GM12878 (cell line): ENCODE measurements at regions not wholly inside any gene's neighbourhood (a gene's known extent, or its start where the extent isn't known, plus 50 kb on each side); places are given as distances from the start of the nearest gene placed in this dataset.

Experiments used
- ATAC-seq: fragments of 200-7000 bp; cut with Tn5 transposase; 3 replicates; pipeline ENCODE4 v1.9.1; 2020; ENCODE audit warnings: mild to moderate bottlenecking, moderate library complexity
- BruUV-seq: library from RNA; stranded (reverse); fragments of 400-500 nt; replicated peaks from 2 replicates; lab custom pipeline; 2021; lab: Mats Ljungman, UMichigan
- CTCF ChIA-PET: fragments of 300-600 bp; sonication (Branson Sonifier 250); formaldehyde crosslinking; extraction: SDS; loops from one replicate; lab custom pipeline; 2021; ENCODE audit warnings: inconsistent platforms; lab: Yijun Ruan, JAX
- POLR2A ChIA-PET: fragments of 350-600 bp; formaldehyde crosslinking; extraction: SDS; loops from one replicate; lab custom pipeline; 2021; ENCODE audit warnings: inconsistent platforms; lab: Charles Lee
- RAD21 ChIA-PET: fragments of 300-600 bp; sonication (Branson Sonifier 250); formaldehyde crosslinking; loops from one replicate; lab custom pipeline; 2023; ENCODE audit warnings: antibody characterized with exemption; ENCODE audit not compliant: unreplicated experiment; lab: Charles Lee
- SMC1A ChIA-PET: fragments of 300-600 bp; sonication (Branson Sonifier 250); formaldehyde crosslinking; loops from one replicate; lab custom pipeline; 2023; ENCODE audit not compliant: unreplicated experiment, uncharacterized antibody; lab: Charles Lee
- DNase-seq: peaks from one replicate; pipeline ENCODE4 v3.0.0-alpha.2; 2011; ENCODE audit warnings: low read depth, low spot score
- FAIRE-seq: peaks from 3 replicates; lab custom pipeline; 2011; peaks lifted over from hg19 to GRCh38; lab: Jason Lieb, UNC
- H2AFZ ChIP-seq: 2 replicates; pipeline ENCODE4 v1.6.0; 2011; ENCODE audit warnings: low read depth, low read length, control low read depth; ENCODE audit not compliant: control insufficient read depth
- H3K27ac ChIP-seq: 2 replicates; pipeline ENCODE4 v1.5.1; 2011; ENCODE audit warnings: control low read depth; ENCODE audit not compliant: control insufficient read depth, insufficient read depth
- H3K27me3 ChIP-seq, 2 experiments: replicated peaks in 1 of 2; 2 replicates each; pipeline versions ENCODE4 v1.6.0 to v1.6.1; 2011; ENCODE audit warnings: low read length in 1 of 2; ENCODE audit not compliant: control insufficient read depth in 2 of 2, insufficient read depth in 2 of 2
- H3K36me3 ChIP-seq, 2 experiments: 2 replicates each; pipeline ENCODE4 v1.5.1; 2011; ENCODE audit warnings: low read length in 1 of 2; ENCODE audit not compliant: control insufficient read depth in 2 of 2, insufficient read depth in 2 of 2
- H3K4me1 ChIP-seq: 2 replicates; pipeline ENCODE4 v1.6.1; 2011; ENCODE audit warnings: mild to moderate bottlenecking, low read length, moderate library complexity, mixed read lengths; ENCODE audit not compliant: control insufficient read depth, insufficient read depth
- H3K4me2 ChIP-seq: 2 replicates; pipeline ENCODE4 v1.6.0; 2011; ENCODE audit warnings: control low read depth; ENCODE audit not compliant: control insufficient read depth, insufficient read depth
- H3K4me3 ChIP-seq: fragments of 200-600 bp; sonication (generic); 2 replicates; pipeline ENCODE4 v1.5.1; 2016
- H3K79me2 ChIP-seq: 2 replicates; pipeline ENCODE4 v1.6.0; 2011; ENCODE audit warnings: low read length; ENCODE audit not compliant: control insufficient read depth, insufficient read depth
- H3K9ac ChIP-seq: 2 replicates; pipeline ENCODE4 v1.8.0; 2011; ENCODE audit warnings: low read length, control low read depth, mixed read lengths; ENCODE audit not compliant: control insufficient read depth, insufficient read depth
- H3K9me3 ChIP-seq: replicated peaks from 3 replicates; pipeline ENCODE4 v1.5.1; 2011; ENCODE audit warnings: mild to moderate bottlenecking, low read length; ENCODE audit not compliant: control insufficient read depth, insufficient read depth
- H4K20me1 ChIP-seq: 2 replicates; pipeline ENCODE4 v1.6.0; 2011; ENCODE audit not compliant: control insufficient read depth, insufficient read depth
- ATF3 ChIP-seq: IDR thresholded peaks from 2 replicates; pipeline ENCODE4 v1.6.1; 2011; ENCODE audit warnings: low read depth, mild to moderate bottlenecking, low read length, moderate library complexity, borderline replicate concordance; ENCODE audit errors: extremely low read depth
- BACH1 ChIP-seq: fragments of 450-650 bp; IDR thresholded peaks from 2 replicates; pipeline ENCODE4 v1.6.1; 2017; ENCODE audit warnings: mild to moderate bottlenecking, borderline replicate concordance
- BHLHE40 ChIP-seq, 2 experiments: fragments of 450-650 bp in 1 of 2; IDR thresholded peaks; 2 replicates each; pipeline ENCODE4 v1.6.1; 2011 to 2017; ENCODE audit warnings: low read depth in 2 of 2, borderline replicate concordance in 1 of 2, improper control_type of control experiment in 1 of 2, low read length in 1 of 2, mild to moderate bottlenecking in 1 of 2
- HDAC2 ChIP-seq: fragments of 200-600 bp; sonication (generic); IDR thresholded peaks from 2 replicates; pipeline ENCODE4 v1.6.1; 2017
- KDM1A ChIP-seq: fragments of 200-600 bp; sonication (generic); IDR thresholded peaks from 2 replicates; pipeline ENCODE4 v1.6.1; 2016; ENCODE audit warnings: borderline replicate concordance
- MEF2A ChIP-seq: IDR thresholded peaks from 2 replicates; pipeline ENCODE4 v1.6.1; 2011; ENCODE audit warnings: low read depth, mild to moderate bottlenecking, low read length, moderate library complexity; ENCODE audit not compliant: insufficient read depth
- NBN ChIP-seq: fragments of 450-650 bp; IDR thresholded peaks from 2 replicates; pipeline ENCODE4 v1.6.1; 2016
- NFXL1 ChIP-seq: fragments of 450-650 bp; IDR thresholded peaks from 2 replicates; pipeline ENCODE4 v1.6.1; 2017; ENCODE audit warnings: antibody characterized with exemption, mild to moderate bottlenecking, borderline replicate concordance
- NFYB ChIP-seq: IDR thresholded peaks from 2 replicates; pipeline ENCODE4 v1.6.1; 2011; ENCODE audit warnings: low read depth, mild to moderate bottlenecking, low read length, improper control_type of control experiment, moderate library complexity; ENCODE audit not compliant: insufficient read depth
- NR2C1 ChIP-seq: fragments of 450-650 bp; IDR thresholded peaks from 2 replicates; pipeline ENCODE4 v1.6.1; 2017; ENCODE audit warnings: antibody characterized with exemption, mild to moderate bottlenecking, moderate library complexity
- NR2F1 ChIP-seq: fragments of 450-650 bp; conservative IDR thresholded peaks from 2 replicates; pipeline ENCODE4 v1.6.1; 2017; ENCODE audit warnings: mild to moderate bottlenecking
- POLR2A ChIP-seq: IDR thresholded peaks from 2 replicates; pipeline ENCODE4 v1.6.1; 2011; ENCODE audit warnings: low read depth, mild to moderate bottlenecking, low read length
- RAD21 ChIP-seq: IDR thresholded peaks from 2 replicates; pipeline ENCODE4 v1.6.1; 2011; ENCODE audit warnings: mild to moderate bottlenecking, low read depth, low read length, moderate library complexity; ENCODE audit not compliant: insufficient read depth
- SPI1 ChIP-seq: IDR thresholded peaks from 2 replicates; pipeline ENCODE4 v1.6.1; 2011; ENCODE audit warnings: low read depth, mild to moderate bottlenecking, low read length, moderate library complexity, borderline replicate concordance; ENCODE audit not compliant: insufficient read depth
- SUPT20H ChIP-seq: IDR thresholded peaks from 2 replicates; pipeline ENCODE4 v1.6.1; 2011; ENCODE audit warnings: low read depth, mild to moderate bottlenecking, low read length, moderate library complexity, borderline replicate concordance; ENCODE audit not compliant: control insufficient read depth
- TAF1 ChIP-seq: IDR thresholded peaks from 2 replicates; pipeline ENCODE4 v1.6.1; 2011; ENCODE audit warnings: mild to moderate bottlenecking, low read depth, low read length, borderline replicate concordance
- USF1 ChIP-seq: IDR thresholded peaks from 2 replicates; pipeline ENCODE4 v1.6.1; 2011; ENCODE audit warnings: borderline replicate concordance, low read depth, mild to moderate bottlenecking, moderate library complexity, mixed read lengths, low read length; ENCODE audit not compliant: insufficient read depth; ENCODE audit errors: extremely low read length
- ZNF622 ChIP-seq: fragments of 450-650 bp; IDR thresholded peaks from 2 replicates; pipeline ENCODE4 v1.6.1; 2017; ENCODE audit warnings: mild to moderate bottlenecking, inconsistent platforms
- ZNF687 ChIP-seq: fragments of 450-650 bp; IDR thresholded peaks from 2 replicates; pipeline ENCODE4 v1.6.1; 2017; ENCODE audit warnings: mild to moderate bottlenecking, moderate library complexity
- WGBS: methylation state at CpG from one replicate; pipeline ENCODE4 v1.1.6; 2016; ENCODE audit warnings: low lambda C conversion rate; ENCODE audit not compliant: insufficient replicate concordance, insufficient coverage; ENCODE audit errors: missing lambda C conversion rate; 5-methylcytosine and 5-hydroxymethylcytosine counted together
- in situ Hi-C: fragments of 300-500 bp; cut with MboI; formaldehyde crosslinking; loops from 9 replicates; pipeline ENCODE4 v1.14.3; 2018; ENCODE audit warnings: mixed read lengths
- intact Hi-C: fragments of 100-400 bp; cut with micrococcal nuclease; formaldehyde crosslinking; loops from one replicate; pipeline ENCODE4 v1.14.2; 2022; ENCODE audit not compliant: unreplicated experiment

GRCh38 chr9:24766081-24766480 is 220.4 kb upstream of the IZUMO3 start (continued):
- TF ChIP-seq RAD21 (no peak), BHLHE40 (IDR thresholded peaks at IDR 0.05; ENCODE audit: borderline replicate concordance in 1 of 2, low read depth in 2 of 2, low read length in 1 of 2) (no peak), NBN (no peak), ZNF622 (no peak), NFYB (no peak), SUPT20H (no peak)

GRCh38 chr9:24765025-24765756 is 219.5 kb upstream of the IZUMO3 start:
- no peak for ATAC-seq
- Histone ChIP-seq H3K4me1 (no peaks in the 10 kb centered on the region), H3K9ac (no peak overlapping the region), H3K79me2 (no peaks in the 10 kb centered on the region), H3K36me3 (no peaks in the 10 kb centered on the region), H3K9me3 (no peaks in the 10 kb centered on the region), H3K4me3 (no peak overlapping the region), H4K20me1 (no peaks in the 10 kb centered on the region), H2AFZ (no peak overlapping the region), H3K4me2 (no peak overlapping the region), H3K27ac (no peak overlapping the region), H3K27me3 (no peaks in the 10 kb centered on the region)
- no TSS peak for BruUV-seq
- DNase-seq: no peak
- ChIA-PET RAD21 (no interaction called here), SMC1A (no interaction called here), POLR2A (no interaction called here), CTCF (no interaction called here)
- intact Hi-C loops (no loop called here), in situ Hi-C loops (no loop called here)
- no peak for FAIRE-seq
- WGBS: 24% methylated on average over 7 of the region's 7 CpGs
- TF ChIP-seq USF1 (no peak), ZNF687 (no peak), TAF1 (no peak), MEF2A (no peak), NR2F1 (no peak), POLR2A (no peak), NR2C1 (no peak), HDAC2 (no peak), BACH1 (no peak), NFXL1 (no peak), SPI1 (no peak), ATF3 (no peak), KDM1A (no peak)
